Mammary epithelial cell (primary cell): ENCODE measurements at regions not wholly inside any gene's neighbourhood (a gene's known extent, or its start where the extent isn't known, plus 50 kb on each side); places are given as distances from the start of the nearest gene placed in this dataset.

Experiments
- CTCF ChIP-seq, 2 donors: IDR thresholded peaks in 1 of 2; conservative IDR thresholded peaks in 1 of 2; 2 replicates each; pipeline ENCODE4 v1.5.1; 2011 to 2012; ENCODE audit warnings: inconsistent platforms in 2 of 2, low read length in 2 of 2, mild to moderate bottlenecking in 2 of 2, control low read depth in 1 of 2, low read depth in 1 of 2; ENCODE audit not compliant: insufficient read depth in 1 of 2; ENCODE audit errors: extremely low read depth in 1 of 2
- EZH2 ChIP-seq: IDR thresholded peaks from 2 replicates; pipeline ENCODE4 v1.6.1; 2012; ENCODE audit warnings: low read length, inconsistent platforms, borderline replicate concordance

GRCh38 chr3:89971329-89971728, 863.9 kb downstream of the EPHA3 start:
- TF ChIP-seq CTCF (conservative IDR thresholded peaks at IDR 0.05 in 1 of 2, IDR thresholded peaks at IDR 0.05 in 1 of 2; ENCODE audit: extremely low read depth in 1 of 2, insufficient read depth in 1 of 2, low read depth in 1 of 2, low read length in 2 of 2) = no peak
- no peak for TF ChIP-seq EZH2
